ENCODE measurements at regions not wholly inside any gene's neighbourhood (a gene's known extent, or its start where the extent isn't known, plus 50 kb on each side); places are given as distances from the start of the nearest gene placed in this dataset.
A peak's percentile ranks its signal among the peaks of the same experiment; 100 is the strongest.

DNA sequence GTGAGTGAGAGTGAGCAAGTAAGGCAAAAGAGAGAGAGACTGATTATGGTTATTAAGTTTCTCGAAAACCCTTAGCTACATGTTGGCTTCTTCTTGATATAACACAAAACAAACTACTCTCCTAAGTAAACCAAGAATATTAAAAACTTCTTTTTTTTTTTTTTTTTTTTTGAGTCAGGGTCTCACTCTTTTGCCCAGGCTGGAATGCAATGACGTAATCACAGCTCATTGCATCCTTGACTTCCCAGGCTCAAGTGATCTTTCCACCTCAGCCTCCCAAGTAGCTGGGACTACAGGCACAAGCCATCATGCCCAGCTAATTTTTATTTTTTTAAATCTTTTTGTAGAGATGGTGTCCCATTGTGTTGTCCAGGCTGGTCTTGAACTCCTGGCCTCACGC lies 102.2 kb upstream of the IL6 start:
- DNase-seq (ENCODE audit: low spot score): no peak

DNA sequence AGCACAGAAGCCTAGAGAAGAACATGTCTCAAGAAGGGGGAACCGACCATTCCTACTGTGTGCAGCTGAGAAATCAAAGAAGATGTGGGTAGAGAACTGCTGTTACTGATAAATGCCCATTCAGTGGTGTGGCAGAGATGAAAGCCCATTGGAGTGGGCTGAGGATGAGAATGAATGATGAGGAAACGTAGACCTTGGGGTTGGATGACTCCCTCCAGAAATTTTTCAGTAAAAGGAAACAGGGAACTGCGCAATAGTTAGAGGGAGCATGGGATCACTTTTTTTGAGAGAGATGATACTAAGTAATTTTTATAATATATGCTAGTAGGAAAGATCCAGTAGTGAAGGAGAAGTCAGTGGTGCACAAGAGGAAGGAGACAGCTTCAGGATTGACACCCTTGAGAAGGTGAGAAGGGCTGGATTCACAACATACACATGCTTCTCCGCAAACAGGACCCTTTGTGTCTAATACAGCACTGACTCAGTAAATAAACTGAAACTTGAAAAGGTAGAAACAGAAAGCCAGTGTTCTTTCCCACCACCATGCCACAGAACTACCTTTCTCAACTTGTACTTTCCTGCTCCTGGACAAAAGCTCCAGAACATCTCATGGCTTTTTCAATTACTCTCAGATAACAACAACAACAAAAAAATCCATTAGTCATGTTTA lies 104.7 kb upstream of the IL6 start:
- DNase-seq (ENCODE audit: low spot score): no peak

DNA sequence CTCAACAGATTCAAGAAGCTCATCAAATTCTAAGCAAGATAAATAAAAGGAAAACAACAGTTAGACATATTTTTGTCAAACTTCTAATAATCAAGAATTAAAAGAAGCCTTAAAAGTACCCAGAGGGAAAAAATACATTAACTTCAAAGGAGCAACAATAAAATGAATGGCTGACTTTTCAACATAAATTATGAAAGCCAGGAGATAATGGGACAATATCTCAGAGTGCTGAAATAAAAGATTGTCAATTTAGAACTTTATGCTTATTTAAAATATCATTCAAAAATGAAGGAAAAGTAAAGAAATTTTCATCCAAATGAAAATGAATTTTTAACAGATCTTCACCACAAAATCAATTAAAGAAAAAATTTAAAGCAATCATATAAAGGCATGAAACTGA lies 108.5 kb upstream of the IL6 start:
- no peak for DNase-seq (ENCODE audit: low spot score)

DNA sequence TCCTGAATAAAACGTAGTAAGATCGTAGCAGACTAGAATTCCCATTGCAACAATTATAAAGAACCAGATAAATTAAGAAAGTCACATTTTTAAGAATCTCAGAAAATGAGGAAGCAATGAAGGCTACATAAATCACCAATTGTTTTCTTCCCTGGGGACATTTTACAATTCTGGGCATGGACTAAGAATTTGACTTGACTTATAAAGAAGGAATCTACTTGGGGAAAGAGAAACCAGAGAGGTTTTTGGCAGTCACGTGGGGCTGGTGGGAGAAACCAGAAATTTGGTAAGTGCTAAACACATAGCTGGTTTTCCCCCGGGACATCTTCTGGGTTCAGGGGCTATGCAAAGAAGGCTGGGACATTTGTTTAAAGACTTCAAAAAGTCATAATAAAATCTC lies 109.8 kb upstream of the IL6 start:
- no peak for DNase-seq (ENCODE audit: low spot score)

DNA sequence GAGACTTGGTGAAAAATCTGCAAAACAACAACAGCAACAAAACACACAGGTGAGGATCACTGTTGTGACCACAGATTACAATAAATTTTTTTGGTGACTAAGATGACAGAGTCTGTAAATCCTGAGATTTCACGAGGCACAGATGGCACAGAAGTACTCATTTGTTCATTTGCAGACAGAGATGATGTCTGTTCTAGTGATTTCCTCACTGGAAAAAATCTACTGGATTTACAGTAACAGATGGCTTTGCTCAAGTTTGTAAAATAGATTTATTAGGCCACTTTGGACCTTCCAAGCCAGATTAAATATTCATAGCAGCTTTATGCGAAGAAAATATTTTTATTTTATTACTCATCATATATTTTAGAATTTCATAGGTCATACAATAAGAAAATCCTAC lies 113.5 kb upstream of the IL6 start:
- no peak for DNase-seq (ENCODE audit: low spot score)

DNA sequence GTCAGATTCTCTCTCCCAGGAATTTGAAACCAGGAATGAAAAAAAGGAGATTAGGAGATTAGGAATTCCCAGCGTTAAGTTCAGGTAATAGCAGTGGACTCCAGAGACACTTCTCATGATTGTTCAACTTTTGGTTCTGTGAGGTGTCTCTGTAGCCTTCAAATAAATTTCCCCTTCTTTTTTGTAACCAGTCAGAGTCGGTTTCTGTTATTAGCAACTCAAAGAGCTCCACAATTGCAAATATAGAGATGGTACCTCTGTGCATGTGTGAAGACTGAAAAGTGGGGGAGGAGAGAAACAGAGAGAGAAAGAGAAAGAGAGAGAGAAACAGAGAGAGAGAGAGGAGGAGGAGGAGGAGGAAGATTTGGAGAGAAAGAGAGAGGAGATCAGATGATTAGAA lies 112.8 kb upstream of the STEAP1B start:
- DNase-seq (ENCODE audit: low spot score): no peak

DNA sequence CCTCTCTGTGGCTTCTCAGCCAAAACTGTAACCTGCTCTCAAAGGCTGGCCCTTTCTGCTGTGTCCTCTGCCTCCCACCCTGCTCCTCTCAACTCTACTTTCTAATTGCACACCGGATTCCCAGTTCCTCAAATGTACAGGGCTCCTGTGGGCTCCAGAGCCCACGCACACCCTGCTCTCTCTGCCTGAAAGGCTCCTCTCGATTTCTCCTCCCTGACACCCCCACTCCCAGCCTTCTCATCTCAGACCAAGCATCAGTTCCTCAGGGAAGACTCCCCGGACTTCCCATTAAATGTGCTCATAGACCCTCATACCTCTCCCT lies 111.7 kb upstream of the STEAP1B start:
- no peak for DNase-seq (ENCODE audit: low spot score)

DNA sequence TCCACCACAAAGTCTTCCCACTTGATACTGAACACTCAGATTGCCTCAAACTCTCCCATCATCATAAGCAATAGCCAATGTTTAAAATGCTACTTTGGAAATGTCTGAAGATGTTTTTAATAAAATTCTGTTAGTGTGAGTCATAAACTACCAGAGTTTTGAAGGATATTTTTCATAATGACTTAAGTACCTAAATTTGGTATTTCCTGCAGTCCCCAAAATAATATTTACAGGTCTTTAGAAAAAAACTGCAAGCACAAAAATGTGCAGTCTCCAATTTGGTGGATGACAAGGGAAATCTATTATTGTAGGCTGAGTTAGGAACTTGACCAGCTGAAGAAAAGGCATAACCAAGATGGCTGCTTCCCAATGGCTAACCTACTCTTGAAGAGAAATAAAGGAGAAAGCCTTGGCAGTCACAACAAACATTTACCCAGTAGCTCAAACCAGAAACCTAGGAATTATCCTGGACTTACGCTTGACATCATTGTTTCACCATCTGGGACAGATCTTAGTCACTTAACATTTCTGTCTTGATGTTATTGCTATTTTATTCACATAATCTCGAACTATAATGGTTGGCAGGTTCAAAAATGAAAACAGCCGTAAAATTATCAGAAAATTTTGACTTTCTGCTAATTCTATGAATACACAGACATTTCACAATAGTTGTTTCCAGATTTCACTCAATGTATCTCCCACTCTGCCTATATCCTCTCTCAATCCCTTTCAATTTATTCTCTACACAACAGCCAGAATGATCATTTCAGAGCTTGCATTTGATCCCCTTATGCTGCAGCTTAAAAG lies 111.2 kb upstream of the STEAP1B start:
- DNase-seq (ENCODE audit: low spot score): no peak

DNA sequence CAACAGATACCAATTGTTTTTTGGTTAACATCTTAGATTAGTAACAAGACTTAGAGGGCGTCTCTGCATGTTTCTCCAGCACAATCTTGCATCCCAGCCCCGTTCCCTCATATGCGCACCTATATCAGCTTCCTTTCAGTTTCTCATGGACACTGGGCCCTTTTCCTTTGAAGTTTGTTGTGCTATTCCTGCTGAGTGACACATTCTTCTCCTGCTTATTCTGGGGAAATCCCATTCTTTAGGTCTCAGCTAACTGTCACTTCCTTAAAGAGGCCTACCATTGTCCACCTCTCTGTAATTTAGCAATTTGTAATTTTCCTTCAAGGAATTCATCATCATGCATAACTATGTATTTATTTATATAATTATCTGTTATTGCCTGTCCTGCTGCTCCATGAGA lies 110.3 kb upstream of the STEAP1B start:
- DNase-seq (ENCODE audit: low spot score): no peak

DNA sequence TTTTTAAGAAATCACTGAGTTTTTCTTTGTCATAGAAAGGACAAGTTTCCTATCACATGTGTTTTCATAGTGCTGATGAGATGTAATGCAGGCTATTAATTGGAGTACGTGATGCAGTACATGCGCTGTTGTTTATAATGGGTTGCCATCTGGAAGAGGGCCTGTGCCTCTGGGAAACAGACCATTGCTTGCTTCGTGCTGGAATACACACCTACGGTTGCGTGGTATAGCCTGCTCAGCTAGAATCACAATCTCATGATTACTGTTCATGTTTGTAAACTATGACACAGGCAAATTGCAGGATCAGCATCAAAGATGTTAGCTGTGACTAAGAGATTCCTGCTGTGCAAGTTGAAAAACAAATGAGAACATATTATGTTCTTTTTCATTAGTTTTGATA lies 107.2 kb upstream of the STEAP1B start:
- DNase-seq (ENCODE audit: low spot score): peak; percentile 16

DNA sequence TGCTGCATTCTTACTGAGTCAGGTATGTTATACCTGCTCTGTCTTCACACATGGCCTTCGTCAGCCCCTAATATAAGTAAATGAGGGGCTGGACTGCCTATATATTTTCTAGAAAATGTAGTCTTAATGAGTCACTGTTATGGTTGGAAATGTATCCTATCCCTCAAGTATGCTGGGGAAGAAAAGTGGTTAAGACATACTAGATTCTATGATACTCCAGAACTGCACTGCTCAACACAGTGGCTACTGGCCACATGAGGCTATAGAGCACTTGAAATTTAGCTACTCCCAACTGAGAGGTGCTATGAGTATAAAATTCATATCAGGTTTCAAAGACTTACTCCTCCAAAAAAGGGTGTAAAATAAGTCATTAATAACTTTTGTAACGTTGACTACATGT lies 104.3 kb upstream of the STEAP1B start:
- DNase-seq (ENCODE audit: low spot score): no peak

DNA sequence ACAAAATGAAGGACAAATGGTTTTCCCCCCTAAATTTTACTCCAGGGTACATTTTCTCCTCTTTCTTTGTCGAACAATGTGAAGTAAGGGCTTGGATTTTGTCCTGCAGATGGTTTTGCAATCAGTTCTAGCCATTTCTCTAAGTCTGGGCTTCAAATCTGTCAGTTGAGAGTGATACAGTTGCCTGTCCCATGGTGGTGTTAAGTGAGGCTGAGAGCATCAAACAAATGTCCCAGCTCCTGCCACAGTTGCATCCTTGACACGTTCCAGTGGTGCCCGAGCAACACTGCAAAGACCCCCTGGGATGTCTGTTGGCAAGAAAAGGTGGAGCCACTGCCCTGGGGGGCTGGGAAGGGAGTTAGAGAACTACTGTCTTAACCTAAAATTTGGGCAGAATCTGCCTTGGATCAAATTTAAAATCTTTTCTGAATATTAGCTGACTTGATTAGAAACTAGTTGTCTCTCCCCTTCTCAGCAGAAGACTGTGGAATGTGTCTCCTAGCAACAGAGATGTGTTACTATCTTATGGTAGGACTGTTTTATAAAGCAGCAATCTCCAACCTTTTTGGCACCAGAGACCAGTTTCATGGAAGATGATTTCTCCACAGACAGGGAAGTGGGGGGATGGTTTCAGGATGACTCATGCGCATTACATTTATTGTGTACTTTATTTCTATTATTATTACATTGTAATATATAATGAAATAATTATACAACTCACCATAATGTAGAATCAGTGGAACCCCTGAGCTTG lies 102.0 kb upstream of the STEAP1B start:
- DNase-seq (ENCODE audit: low spot score): no peak

DNA sequence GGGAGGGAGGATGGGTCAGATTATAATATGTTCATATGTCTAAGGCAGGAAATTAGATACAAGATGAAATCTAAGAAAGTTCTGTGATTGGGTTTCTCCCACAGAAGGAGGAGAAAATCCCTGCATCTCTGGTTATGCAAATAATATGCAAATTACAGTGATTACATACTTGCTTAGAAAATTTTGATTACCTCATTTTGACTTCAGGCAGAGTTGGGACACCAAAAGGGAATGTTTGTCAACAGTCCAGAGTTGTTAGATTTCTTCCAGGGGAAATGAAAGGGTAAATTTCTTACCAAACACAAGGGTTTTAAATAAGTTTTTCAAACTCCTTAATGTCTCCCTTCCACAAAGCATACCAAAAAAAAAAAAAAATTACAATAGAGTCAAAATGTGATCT lies 101.4 kb upstream of the STEAP1B start:
- no peak for DNase-seq (ENCODE audit: low spot score)

DNA sequence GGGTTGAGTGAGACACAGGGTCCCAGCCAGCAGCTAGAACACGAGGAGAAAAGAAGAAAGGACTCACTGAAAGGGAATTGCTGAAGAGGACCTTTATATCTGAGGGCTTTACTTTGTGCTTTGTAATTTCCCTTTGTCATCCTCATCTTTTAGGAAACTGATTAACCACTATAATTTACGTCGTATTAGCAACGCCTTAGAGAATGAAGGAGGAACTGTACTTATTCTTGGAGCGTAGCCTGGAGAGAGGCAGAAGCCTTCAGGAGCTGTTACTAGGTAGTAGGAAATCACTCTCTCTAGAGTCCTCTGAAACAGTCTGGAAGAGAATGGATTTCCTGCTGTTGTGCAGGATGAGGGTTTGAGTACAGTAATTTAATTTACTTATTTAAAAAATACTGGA lies 101.0 kb upstream of the STEAP1B start:
- DNase-seq (ENCODE audit: low spot score): no peak

DNA sequence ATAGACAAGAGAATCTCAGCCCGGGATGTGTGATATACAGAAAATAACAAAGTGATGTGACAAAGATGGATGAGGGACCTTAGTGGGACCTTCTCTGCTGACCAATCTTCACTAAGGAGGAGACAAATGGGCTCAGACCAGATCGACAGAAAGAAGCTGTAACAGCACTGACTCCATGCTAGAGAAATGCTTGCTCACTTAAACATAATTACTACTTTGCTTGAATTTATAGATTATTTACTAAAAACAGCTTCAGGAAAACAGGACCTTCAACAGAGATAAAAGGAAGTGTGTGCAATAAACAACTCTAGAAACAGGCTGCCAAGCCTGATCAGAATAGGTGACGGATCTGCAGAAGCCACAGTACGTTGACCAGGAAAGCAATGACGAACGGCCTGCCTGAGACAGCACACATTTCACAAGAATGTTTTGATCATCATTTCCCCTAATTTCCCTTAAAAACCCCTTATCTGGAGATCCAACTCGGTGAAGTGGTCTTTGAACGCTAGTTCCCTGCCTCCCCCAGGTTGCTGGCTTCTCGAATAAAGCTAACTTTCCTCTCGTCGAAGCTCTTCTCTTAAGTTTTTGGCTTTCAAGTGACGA lies 98.4 kb upstream of the STEAP1B start:
- no peak for DNase-seq (ENCODE audit: low spot score)

DNA sequence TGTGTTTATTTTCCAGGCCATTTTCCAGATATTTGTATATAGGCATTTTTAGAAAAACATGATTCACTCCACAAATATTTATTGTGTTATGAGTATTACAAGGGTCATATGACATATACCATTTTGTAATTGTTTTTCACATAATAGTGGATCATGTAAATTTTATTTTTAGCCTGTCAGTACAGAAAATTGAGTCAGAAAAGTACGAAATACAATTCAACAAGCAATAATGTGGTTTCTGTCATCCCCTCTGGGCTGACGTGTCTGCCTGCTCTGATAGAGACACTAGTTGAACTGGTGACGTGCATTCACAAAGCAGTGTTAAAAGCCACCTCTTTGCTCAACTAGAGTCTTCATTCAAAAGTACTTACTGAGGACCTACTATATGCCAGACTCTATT lies 97.9 kb upstream of the STEAP1B start:
- DNase-seq (ENCODE audit: low spot score): peak; percentile 29

DNA sequence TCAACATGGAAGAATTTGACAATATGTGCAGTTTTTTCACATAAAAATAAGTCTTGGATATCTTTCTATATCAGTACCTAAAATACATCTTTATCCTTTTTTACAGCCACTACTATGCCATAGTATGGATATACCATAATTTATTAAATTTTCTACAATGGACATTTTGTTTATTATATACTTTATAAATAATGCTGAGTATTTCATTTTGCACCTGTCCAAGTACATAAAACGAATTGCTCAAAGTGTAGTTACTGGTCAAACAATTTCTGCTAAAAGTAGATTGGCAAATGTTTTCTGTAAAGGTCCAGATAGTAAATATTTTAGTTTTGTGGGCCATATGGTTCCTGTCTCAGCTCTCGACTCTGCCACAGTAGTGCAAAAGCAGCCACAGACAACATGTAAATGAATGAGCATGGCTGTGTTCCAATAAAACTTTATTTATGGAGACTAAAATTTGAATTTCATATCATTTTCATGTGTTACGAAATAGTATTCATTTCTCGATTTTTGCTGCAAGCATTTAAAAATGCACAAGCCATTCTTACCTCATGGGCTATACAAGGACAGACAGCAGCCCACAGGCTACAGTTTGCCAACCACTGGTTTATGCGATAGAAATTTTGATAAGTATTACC lies 96.9 kb upstream of the STEAP1B start:
- DNase-seq (ENCODE audit: low spot score): no peak

DNA sequence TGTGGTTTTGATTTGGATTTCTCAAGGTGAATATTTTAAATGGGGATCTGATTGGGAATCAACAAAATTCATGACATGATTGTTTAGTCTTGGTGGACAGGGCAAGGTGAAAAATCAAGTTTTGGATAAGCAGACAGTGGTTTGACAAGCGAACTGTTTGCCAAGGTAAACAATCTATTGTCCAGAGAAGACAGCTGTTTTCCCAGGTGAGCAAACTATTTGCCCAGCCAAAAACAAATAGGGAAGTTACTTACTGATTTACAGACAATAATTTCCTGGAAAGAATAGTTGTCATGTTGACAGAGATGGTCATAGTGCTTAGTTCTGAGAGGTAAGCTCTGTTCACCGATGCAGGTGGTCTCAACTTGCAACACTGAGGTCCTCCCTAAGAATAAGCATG lies 94.0 kb upstream of the STEAP1B start:
- no peak for DNase-seq (ENCODE audit: low spot score)

DNA sequence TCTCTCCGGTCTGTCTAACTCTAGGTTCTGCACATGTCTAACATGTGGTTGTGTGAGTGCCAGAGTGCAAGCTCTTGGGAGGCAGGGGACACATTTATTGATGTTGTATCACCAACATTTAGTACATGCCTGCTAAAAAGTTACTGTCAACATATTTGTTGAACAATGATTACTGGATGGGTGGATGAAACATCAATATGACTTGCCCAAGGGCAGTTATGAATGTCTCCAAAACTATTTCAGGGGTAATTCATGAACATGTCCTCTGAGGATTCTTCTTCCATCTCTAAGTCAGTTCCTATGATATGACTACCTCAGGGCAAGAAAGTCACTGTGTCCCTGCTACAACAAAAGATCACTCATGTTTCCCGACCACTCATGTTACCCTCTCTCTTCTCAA lies 91.3 kb upstream of the STEAP1B start:
- no peak for DNase-seq (ENCODE audit: low spot score)

DNA sequence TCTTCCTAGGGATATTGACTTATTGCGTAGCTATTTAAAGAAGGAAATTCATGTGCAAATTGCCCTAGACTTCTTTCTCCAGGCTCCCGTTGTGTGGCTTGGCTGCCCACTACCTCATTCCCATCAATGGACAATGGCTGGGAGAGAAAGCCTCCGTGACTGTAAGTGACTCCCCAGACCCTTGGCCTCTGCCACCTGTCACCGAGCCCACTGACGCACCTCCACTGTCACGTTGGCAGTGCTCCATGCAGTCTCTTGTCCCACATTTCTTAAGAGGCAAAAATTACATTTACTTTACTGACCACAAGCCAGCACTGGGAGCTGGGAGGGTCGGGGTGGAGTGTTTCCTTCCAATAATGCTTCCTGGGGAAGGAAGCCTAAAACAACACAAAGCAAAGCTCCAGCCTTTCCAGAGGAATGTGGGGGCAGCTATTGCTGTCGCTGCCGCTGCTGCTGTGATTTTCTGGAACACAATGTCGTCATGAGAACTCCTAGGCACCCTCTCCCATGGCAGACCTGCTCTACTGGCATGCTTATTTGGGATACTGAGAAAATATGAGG lies 89.7 kb upstream of the STEAP1B start:
- no peak for DNase-seq (ENCODE audit: low spot score)

DNA sequence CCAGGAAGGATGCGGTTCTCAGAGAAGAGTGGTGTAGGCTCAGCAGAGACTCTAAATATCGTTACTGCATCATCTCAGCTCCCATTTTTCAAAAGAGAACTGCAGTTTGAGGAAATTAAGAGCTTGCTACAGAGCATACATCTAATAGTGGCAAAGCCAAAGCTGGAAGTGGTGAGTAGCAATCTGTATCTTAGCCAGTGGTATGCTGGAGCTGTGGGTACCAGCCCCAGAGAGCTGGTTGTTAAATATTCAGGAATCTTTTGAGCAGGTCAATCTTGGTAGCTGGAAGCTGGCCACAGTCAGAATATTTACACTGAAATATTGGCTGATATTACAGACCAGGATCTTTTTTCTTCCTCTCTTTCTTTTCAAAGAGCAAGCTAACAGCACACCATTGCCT lies 88.4 kb upstream of the STEAP1B start:
- no peak for DNase-seq (ENCODE audit: low spot score)

DNA sequence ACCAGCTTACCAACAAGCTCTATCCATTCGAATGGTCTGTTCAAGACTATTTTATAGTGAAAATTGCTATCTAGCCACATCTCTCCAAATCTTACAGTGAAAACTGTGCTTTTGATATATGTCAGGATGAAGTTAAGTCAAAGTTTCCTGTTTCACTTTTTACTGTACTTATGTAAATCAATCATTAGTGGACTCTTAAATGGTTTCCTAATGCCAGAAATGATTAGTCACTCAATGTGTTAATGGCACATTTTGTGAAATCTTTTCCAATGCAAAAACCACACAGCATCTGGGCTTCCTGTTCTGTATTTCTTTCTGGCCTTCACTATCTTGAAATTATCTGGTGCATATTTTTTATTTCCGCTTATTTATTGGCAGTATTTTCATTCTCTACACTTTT lies 87.3 kb upstream of the STEAP1B start:
- no peak for DNase-seq (ENCODE audit: low spot score)

Measured in AG08396 (cell line).